ENCODE measurements at regions not wholly inside any gene's neighbourhood (a gene's known extent, or its start where the extent isn't known, plus 50 kb on each side); places are given as distances from the start of the nearest gene placed in this dataset.

GRCh38 chr14:100435459-100435858, 112.3 kb downstream of the SLC25A47 start:
- in situ Hi-C loops (cut with MboI; ENCODE audit: low pct_unique_long_range_greater_than_20kb, low sequenced_read_pairs, unreplicated experiment), result no loop called here
- DNase-seq (ENCODE audit: low spot score), result no peak
- TF ChIP-seq CTCF (IDR thresholded peaks at IDR 0.05; ENCODE audit: extremely low read depth, insufficient read depth, missing control alignments), result no peak

GRCh38 chr14:100436745-100437406, 113.7 kb downstream of the SLC25A47 start:
- no peak for DNase-seq (ENCODE audit: low spot score)
- in situ Hi-C loops (cut with MboI; ENCODE audit: low pct_unique_long_range_greater_than_20kb, low sequenced_read_pairs, unreplicated experiment), result no loop called here
- TF ChIP-seq CTCF (IDR thresholded peaks at IDR 0.05; ENCODE audit: extremely low read depth, insufficient read depth, missing control alignments), result no peak

GRCh38 chr14:100438271-100438670, 115.1 kb downstream of the SLC25A47 start:
- in situ Hi-C loops (cut with MboI; ENCODE audit: low pct_unique_long_range_greater_than_20kb, low sequenced_read_pairs, unreplicated experiment), result no loop called here

GRCh38 chr14:100438678-100439592, 115.8 kb downstream of the SLC25A47 start:
- no peak for TF ChIP-seq CTCF (IDR thresholded peaks at IDR 0.05; ENCODE audit: extremely low read depth, insufficient read depth, missing control alignments)
- no peak for DNase-seq (ENCODE audit: low spot score)
- in situ Hi-C loops (cut with MboI; ENCODE audit: low pct_unique_long_range_greater_than_20kb, low sequenced_read_pairs, unreplicated experiment), result no loop called here

More at GRCh38 chr14:100438271-100438670, 115.1 kb downstream of the SLC25A47 start:
- no peak for DNase-seq (ENCODE audit: low spot score)
- no peak for TF ChIP-seq CTCF (IDR thresholded peaks at IDR 0.05; ENCODE audit: extremely low read depth, insufficient read depth, missing control alignments)

GRCh38 chr14:100439781-100440180, 116.6 kb downstream of the SLC25A47 start:
- no peak for TF ChIP-seq CTCF (IDR thresholded peaks at IDR 0.05; ENCODE audit: extremely low read depth, insufficient read depth, missing control alignments)
- in situ Hi-C loops (cut with MboI; ENCODE audit: low pct_unique_long_range_greater_than_20kb, low sequenced_read_pairs, unreplicated experiment), result no loop called here
- no peak for DNase-seq (ENCODE audit: low spot score)

GRCh38 chr14:100440207-100440631, 117.1 kb downstream of the SLC25A47 start:
- TF ChIP-seq CTCF (IDR thresholded peaks at IDR 0.05; ENCODE audit: extremely low read depth, insufficient read depth, missing control alignments), result peak; percentile 73
- in situ Hi-C loops (cut with MboI; ENCODE audit: low pct_unique_long_range_greater_than_20kb, low sequenced_read_pairs, unreplicated experiment), result no loop called here
- peak; percentile 62 for DNase-seq (ENCODE audit: low spot score)
